Tongue (tissue), 1 donor: ENCODE measurements at regions not wholly inside any gene's neighbourhood (a gene's known extent, or its start where the extent isn't known, plus 50 kb on each side); places are given as distances from the start of the nearest gene placed in this dataset.

Experiments
- DNase-seq: peaks from one replicate; pipeline ENCODE4 v3.0.0-alpha.2; 2015

GRCh38 chr4:107562316-107562715 lies 157.7 kb downstream of the PAPSS1 start:
- DNase-seq = no peak

GRCh38 chr4:107561481-107561880 lies 158.6 kb downstream of the PAPSS1 start:
- no peak for DNase-seq

- no peak for DNase-seq
Measured at GRCh38 chr4:107559653-107560052, 160.4 kb downstream of the PAPSS1 start.

GRCh38 chr4:107552306-107552705 lies 167.7 kb downstream of the PAPSS1 start:
- DNase-seq = no peak

- DNase-seq = no peak
Measured at GRCh38 chr4:107548211-107548905, 171.7 kb downstream of the PAPSS1 start.

GRCh38 chr4:107546638-107547037 lies 173.4 kb downstream of the PAPSS1 start:
- DNase-seq = no peak

- DNase-seq = no peak
Measured at GRCh38 chr4:107541511-107541910, 178.5 kb downstream of the PAPSS1 start.

- DNase-seq = peak; percentile 63
Measured at GRCh38 chr4:107531927-107532326, 188.1 kb downstream of the PAPSS1 start.

GRCh38 chr4:107520368-107520767 lies 199.7 kb downstream of the PAPSS1 start:
- no peak for DNase-seq

- DNase-seq = peak; percentile 61
Measured at GRCh38 chr4:107519053-107519452, 201.0 kb downstream of the PAPSS1 start.

- no peak for DNase-seq
Measured at GRCh38 chr4:107518076-107518475, 202.0 kb downstream of the PAPSS1 start.

- DNase-seq = no peak
Measured at GRCh38 chr4:107512549-107512948, 207.5 kb downstream of the PAPSS1 start.

- DNase-seq = no peak
Measured at GRCh38 chr4:107509615-107510014, 210.4 kb downstream of the PAPSS1 start.

- no peak for DNase-seq
Measured at GRCh38 chr4:107500551-107500950, 219.5 kb downstream of the PAPSS1 start.

GRCh38 chr4:107497054-107497453 lies 223.0 kb downstream of the PAPSS1 start:
- no peak for DNase-seq

- DNase-seq = no peak
Measured at GRCh38 chr4:107492566-107492965, 227.5 kb downstream of the PAPSS1 start.

GRCh38 chr4:107490116-107490515 lies 229.9 kb downstream of the PAPSS1 start:
- no peak for DNase-seq

GRCh38 chr4:107483621-107484020 lies 236.4 kb downstream of the PAPSS1 start:
- peak; percentile 9 for DNase-seq

- DNase-seq = no peak
Measured at GRCh38 chr4:107482546-107482945, 237.5 kb downstream of the PAPSS1 start.

- no peak for DNase-seq
Measured at GRCh38 chr4:107478327-107478980, 241.6 kb downstream of the PAPSS1 start.

GRCh38 chr4:107473126-107473525 lies 246.9 kb downstream of the PAPSS1 start:
- DNase-seq = no peak

GRCh38 chr4:107472265-107472948 lies 247.6 kb downstream of the PAPSS1 start:
- no peak for DNase-seq

- DNase-seq = no peak
Measured at GRCh38 chr4:107470173-107470572, 249.9 kb downstream of the PAPSS1 start.

- DNase-seq = no peak
Measured at GRCh38 chr4:107468812-107469211, 251.2 kb downstream of the PAPSS1 start.
